Parathyroid adenoma (tissue), 2 donors: ENCODE measurements at regions not wholly inside any gene's neighbourhood (a gene's known extent, or its start where the extent isn't known, plus 50 kb on each side); places are given as distances from the start of the nearest gene placed in this dataset.

ENCODE experiments used
- H2AFZ ChIP-seq: fragments of 300-600 bp; sonication (generic); one replicate; pipeline ENCODE4 v1.7.0; 2017; ENCODE audit warnings: antibody characterized with exemption, mild to moderate bottlenecking
- H3K27ac ChIP-seq: fragments of 300-600 bp; sonication (generic); one replicate; pipeline ENCODE4 v1.7.0; 2017
- H3K27me3 ChIP-seq: fragments of 300-600 bp; sonication (generic); one replicate; pipeline ENCODE4 v1.7.0; 2017; ENCODE audit warnings: low read length; ENCODE audit not compliant: control insufficient read depth, insufficient read depth
- H3K36me3 ChIP-seq: fragments of 300-600 bp; sonication (generic); one replicate; pipeline ENCODE4 v1.7.0; 2017; ENCODE audit warnings: low read length; ENCODE audit not compliant: control insufficient read depth, insufficient read depth
- H3K4me1 ChIP-seq: fragments of 300-600 bp; sonication (generic); one replicate; pipeline ENCODE4 v1.7.0; 2017; ENCODE audit warnings: control low read depth
- H3K4me2 ChIP-seq: fragments of 300-600 bp; sonication (generic); one replicate; pipeline ENCODE4 v1.7.0; 2017; ENCODE audit warnings: low read length
- H3K4me3 ChIP-seq: fragments of 300-600 bp; sonication (generic); one replicate; pipeline ENCODE4 v1.7.0; 2017; ENCODE audit warnings: low read depth, low read length
- H3K79me2 ChIP-seq: fragments of 300-600 bp; sonication (generic); one replicate; pipeline ENCODE4 v1.7.0; 2017; ENCODE audit warnings: control low read depth
- H3K9ac ChIP-seq: fragments of 300-600 bp; sonication (generic); one replicate; pipeline ENCODE4 v1.7.0; 2017; ENCODE audit warnings: mild to moderate bottlenecking
- H3K9me3 ChIP-seq: fragments of 300-600 bp; sonication (generic); one replicate; pipeline ENCODE4 v1.7.0; 2017; ENCODE audit warnings: low read length; ENCODE audit not compliant: control insufficient read depth
- TF ChIP-seq, protein P1 (sequence below): fragments of 300-600 bp; sonication (generic); IDR thresholded peaks from one replicate; pipeline ENCODE4 v1.7.0; 2017; ENCODE audit warnings: antibody characterized with exemption, mild to moderate bottlenecking
- donor health status: primary hyperparathyroidism.

DNA sequence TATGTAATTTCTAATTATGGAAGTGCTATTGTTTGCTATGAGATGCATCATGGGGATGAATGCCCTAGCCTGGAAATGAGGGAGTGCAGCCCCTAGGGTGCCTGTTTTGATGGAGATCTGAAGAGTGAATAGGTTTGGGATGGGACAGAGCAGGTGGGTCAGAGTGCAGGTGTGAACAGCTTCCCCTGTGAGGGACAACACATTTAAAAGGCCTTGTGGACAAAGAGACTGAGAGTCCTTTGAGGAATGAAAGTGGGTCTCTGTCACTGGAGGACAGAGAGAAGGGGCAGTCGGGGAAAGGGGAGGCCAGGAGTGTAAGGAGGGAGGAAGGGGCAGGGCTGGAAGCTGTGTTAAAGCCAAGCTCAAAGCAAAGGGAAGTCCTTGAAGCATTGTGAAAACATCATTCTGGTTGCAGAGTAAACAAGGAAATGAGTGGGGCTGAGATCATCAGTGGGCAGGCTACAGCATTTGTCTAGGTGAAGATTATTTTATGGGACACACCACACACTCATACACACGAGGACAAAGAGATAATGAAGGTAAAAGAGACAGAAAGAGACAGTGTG is 877.6 kb downstream of the SLC4A3 start:
- H3K9me3 ChIP-seq, result no peaks in the 10 kb centered on the region
- H2AFZ ChIP-seq, result no peak overlapping the region
- H3K4me3 ChIP-seq, result no peak overlapping the region
- no peaks in the 10 kb centered on the region for H3K27me3 ChIP-seq
- TF ChIP-seq, protein P1, sequence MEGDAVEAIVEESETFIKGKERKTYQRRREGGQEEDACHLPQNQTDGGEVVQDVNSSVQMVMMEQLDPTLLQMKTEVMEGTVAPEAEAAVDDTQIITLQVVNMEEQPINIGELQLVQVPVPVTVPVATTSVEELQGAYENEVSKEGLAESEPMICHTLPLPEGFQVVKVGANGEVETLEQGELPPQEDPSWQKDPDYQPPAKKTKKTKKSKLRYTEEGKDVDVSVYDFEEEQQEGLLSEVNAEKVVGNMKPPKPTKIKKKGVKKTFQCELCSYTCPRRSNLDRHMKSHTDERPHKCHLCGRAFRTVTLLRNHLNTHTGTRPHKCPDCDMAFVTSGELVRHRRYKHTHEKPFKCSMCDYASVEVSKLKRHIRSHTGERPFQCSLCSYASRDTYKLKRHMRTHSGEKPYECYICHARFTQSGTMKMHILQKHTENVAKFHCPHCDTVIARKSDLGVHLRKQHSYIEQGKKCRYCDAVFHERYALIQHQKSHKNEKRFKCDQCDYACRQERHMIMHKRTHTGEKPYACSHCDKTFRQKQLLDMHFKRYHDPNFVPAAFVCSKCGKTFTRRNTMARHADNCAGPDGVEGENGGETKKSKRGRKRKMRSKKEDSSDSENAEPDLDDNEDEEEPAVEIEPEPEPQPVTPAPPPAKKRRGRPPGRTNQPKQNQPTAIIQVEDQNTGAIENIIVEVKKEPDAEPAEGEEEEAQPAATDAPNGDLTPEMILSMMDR, result no peak
- H3K79me2 ChIP-seq, result no peaks in the 10 kb centered on the region
- H3K36me3 ChIP-seq, result no peaks in the 10 kb centered on the region
- no peaks in the 10 kb centered on the region for H3K4me1 ChIP-seq
- no peak overlapping the region for H3K4me2 ChIP-seq
- no peak overlapping the region for H3K9ac ChIP-seq
- H3K27ac ChIP-seq, result no peak overlapping the region

DNA sequence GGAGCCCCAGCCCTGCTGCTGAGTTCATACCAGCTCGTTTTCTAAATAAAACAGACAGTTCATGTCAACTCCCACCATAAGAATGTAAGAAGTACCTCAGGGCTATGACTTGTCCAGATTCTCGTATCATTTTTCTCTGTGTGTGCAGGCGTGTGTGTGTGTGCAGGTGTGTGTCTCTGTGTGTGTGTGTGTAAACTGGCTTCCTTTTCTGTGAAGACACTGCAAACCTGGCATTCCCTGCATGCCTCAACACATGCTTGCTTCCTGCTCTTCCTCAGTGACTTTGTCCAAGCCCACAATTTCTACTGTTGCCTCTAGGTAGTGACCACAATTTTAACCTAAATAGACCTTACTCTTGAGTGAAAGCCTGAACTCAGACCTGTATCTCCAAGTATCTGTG is 879.0 kb downstream of the SLC4A3 start:
- TF ChIP-seq, protein P1, result no peak
- no peak overlapping the region for H3K27ac ChIP-seq

DNA sequence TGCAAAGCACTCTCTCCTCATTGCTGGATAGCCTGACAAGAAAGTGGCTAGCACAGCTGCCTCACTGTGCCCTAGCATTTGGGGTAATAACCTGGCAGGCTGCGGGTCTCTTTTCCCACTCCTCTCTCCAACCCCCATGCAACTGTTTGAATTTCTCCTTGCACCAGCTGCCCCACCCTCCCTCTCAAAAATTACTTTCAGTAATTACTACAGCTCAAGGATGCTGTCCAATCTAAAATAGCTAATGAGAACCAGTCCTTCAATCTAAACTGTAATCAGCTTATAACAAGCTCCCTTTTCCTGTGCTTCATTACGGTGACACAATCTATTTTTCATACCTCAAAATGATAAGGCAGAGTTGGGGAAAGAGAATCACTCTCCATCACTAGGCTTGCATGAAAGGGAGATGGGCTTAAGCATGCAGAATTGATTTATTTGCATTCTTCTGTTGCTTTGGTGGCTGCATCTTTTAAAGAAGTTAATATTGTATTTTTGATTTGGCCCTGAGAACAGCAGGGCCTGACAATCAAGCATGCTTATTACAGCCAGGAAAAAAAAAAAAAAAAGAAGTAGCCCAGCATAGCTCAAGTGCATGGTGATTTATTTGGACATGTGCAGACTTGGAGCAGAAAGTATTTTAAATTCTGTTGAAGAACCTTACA is 881.8 kb downstream of the SLC4A3 start:
- H3K36me3 ChIP-seq, result no peaks in the 10 kb centered on the region
- no peak overlapping the region for H3K4me3 ChIP-seq

More for the DNA sequence above, 879.0 kb downstream of the SLC4A3 start:
- Histone ChIP-seq H3K79me2 (no peaks in the 10 kb centered on the region), H3K9ac (no peak overlapping the region), H2AFZ (no peak overlapping the region), H3K9me3 (no peaks in the 10 kb centered on the region), H3K36me3 (no peaks in the 10 kb centered on the region), H3K4me1 (no peaks in the 10 kb centered on the region), H3K4me2 (no peak overlapping the region), H3K4me3 (no peak overlapping the region), H3K27me3 (no peaks in the 10 kb centered on the region)

DNA sequence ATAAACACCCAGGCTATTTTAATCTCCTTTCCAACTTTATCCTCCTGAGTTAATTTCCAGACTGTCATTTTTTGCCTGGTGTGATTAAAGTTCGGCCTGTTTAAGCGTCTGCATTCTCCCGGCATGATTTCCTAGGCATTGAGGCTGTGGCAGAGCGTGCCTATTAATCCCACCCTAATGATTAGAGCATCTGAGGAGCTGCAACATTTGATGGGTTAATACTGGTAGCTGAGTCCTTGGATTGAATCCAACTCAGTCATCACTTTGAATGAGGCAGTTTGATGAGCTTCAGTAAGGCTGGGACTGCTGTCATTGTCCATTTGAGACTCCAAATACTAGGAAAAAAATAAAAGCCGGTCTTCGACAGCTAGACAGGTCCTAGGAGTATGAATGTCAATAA is 882.5 kb downstream of the SLC4A3 start:
- H3K27ac ChIP-seq, result no peak overlapping the region

More for the DNA sequence above, 881.8 kb downstream of the SLC4A3 start:
- Histone ChIP-seq H3K9me3 (no peaks in the 10 kb centered on the region), H2AFZ (no peak overlapping the region), H3K4me1 (no peaks in the 10 kb centered on the region), H3K4me2 (no peak overlapping the region), H3K27ac (no peak overlapping the region), H3K79me2 (no peaks in the 10 kb centered on the region), H3K9ac (no peak overlapping the region), H3K27me3 (no peaks in the 10 kb centered on the region)
- TF ChIP-seq, protein P1, result no peak

More for the DNA sequence above, 882.5 kb downstream of the SLC4A3 start:
- Histone ChIP-seq H3K4me3 (no peak overlapping the region), H3K9ac (no peak overlapping the region), H3K9me3 (no peaks in the 10 kb centered on the region), H3K4me2 (no peak overlapping the region), H3K4me1 (no peaks in the 10 kb centered on the region), H3K27me3 (no peaks in the 10 kb centered on the region), H2AFZ (no peak overlapping the region), H3K36me3 (no peaks in the 10 kb centered on the region), H3K79me2 (no peaks in the 10 kb centered on the region)
- TF ChIP-seq, protein P1, result no peak
